PFSK-1 (cell line): ENCODE measurements at regions not wholly inside any gene's neighbourhood (a gene's known extent, or its start where the extent isn't known, plus 50 kb on each side); places are given as distances from the start of the nearest gene placed in this dataset.

Experiments used
- FOXP2 ChIP-seq: optimal IDR thresholded peaks from 2 replicates; pipeline ENCODE3; 2011; ENCODE audit warnings: borderline replicate concordance, control low read depth, inconsistent platforms; ENCODE audit not compliant: insufficient read depth; ENCODE audit errors: extremely low read length, extremely low read depth
- POLR2AphosphoS5 ChIP-seq: IDR thresholded peaks from 2 replicates; pipeline ENCODE4 v1.6.1; 2012; ENCODE audit warnings: low read depth, mild to moderate bottlenecking, control low read depth, low read length, moderate library complexity
- REST ChIP-seq, 2 experiments: IDR thresholded peaks; 2 replicates each; pipeline versions ENCODE4 v1.6.1 to v1.8.0; 2011 to 2012; ENCODE audit warnings: low read depth in 2 of 2, low read length in 2 of 2, control low read depth in 1 of 2, inconsistent platforms in 1 of 2, mild to moderate bottlenecking in 1 of 2, moderate library complexity in 1 of 2; ENCODE audit not compliant: insufficient read depth in 1 of 2
- SIN3A ChIP-seq: IDR thresholded peaks from 2 replicates; pipeline ENCODE4 v1.6.1; 2012; ENCODE audit warnings: mild to moderate bottlenecking, low read length, moderate library complexity, borderline replicate concordance; ENCODE audit not compliant: insufficient read depth
- TAF1 ChIP-seq: IDR thresholded peaks from 2 replicates; pipeline ENCODE4 v1.6.1; 2012; ENCODE audit warnings: low read length, control low read depth, borderline replicate concordance; ENCODE audit not compliant: insufficient read depth

- TF ChIP-seq REST (IDR thresholded peaks at IDR 0.05; ENCODE audit: insufficient read depth in 1 of 2, low read depth in 2 of 2, low read length in 2 of 2) (no peak), FOXP2 (no peak), TAF1 (no peak), SIN3A (no peak), POLR2AphosphoS5 (no peak)
Measured at GRCh38 chr21:27388825-27389224, 421.9 kb upstream of the ADAMTS5 start.

DNA sequence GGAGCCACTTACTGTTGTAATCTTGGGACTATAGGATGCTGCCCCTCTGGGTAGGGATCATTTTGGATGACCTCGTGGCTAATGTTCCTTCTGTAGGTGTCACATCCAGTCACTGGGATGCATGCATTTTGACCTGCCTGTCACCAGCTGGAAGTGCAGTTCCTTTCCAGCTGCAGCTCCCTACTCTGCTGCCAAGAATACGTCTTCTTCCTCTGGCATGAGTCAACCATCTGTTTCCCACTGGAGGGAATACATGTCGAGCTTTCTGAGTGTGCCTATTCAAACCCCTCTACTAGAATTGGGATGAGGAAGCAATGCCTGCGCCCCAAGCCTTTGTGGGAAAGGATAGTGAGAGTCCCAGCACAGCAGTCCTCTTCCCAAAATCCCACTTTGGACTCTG is 415.5 kb upstream of the ADAMTS5 start:
- TF ChIP-seq SIN3A, result no peak
- TF ChIP-seq TAF1, result no peak
- no peak for TF ChIP-seq POLR2AphosphoS5
- TF ChIP-seq REST (IDR thresholded peaks at IDR 0.05; ENCODE audit: insufficient read depth in 1 of 2, low read depth in 2 of 2, low read length in 2 of 2), result no peak
- TF ChIP-seq FOXP2, result no peak

- TF ChIP-seq TAF1 (no peak), SIN3A (no peak), REST (IDR thresholded peaks at IDR 0.05; ENCODE audit: insufficient read depth in 1 of 2, low read depth in 2 of 2, low read length in 2 of 2) (no peak), FOXP2 (no peak), POLR2AphosphoS5 (no peak)
Measured at GRCh38 chr21:27380303-27380702, 413.4 kb upstream of the ADAMTS5 start.

DNA sequence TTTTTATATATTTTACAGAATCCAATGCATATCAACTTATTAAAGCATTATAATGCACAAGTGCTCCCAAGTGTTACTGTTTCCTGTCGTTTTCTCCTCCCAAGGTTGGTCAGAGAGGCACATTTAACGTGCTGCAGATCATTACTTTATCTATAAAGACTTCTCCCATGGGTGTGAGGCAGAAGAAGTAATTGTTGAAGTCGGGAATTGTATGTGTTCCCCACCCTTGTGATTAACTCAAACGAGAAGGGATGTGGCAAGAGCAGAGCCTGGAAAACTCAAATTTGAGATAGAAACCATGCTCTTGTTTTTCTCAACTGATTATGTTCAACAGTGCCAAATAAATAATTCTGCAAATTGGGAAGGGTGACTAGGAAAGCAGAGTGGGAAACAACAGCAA is 412.5 kb upstream of the ADAMTS5 start:
- TF ChIP-seq FOXP2 (no peak), POLR2AphosphoS5 (no peak), SIN3A (no peak), REST (IDR thresholded peaks at IDR 0.05; ENCODE audit: insufficient read depth in 1 of 2, low read depth in 2 of 2, low read length in 2 of 2) (no peak), TAF1 (no peak)

DNA sequence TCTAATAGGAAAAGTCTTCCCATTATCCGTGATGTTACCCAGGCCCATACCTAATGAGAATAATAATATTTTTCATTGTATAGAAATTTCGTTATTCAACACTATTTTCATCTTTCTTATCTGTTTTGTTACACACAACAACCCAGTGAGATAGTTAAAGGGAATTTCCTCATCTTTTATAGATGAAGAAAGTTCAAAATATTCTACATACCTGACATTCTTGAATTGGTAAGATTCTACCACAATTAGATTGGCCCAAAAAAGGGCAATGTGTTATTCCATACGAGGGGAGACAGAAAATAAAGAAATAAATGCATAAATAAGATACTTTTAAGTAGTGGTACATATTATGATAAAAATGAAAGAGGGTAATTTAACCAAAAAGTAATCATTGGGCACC is 405.5 kb upstream of the ADAMTS5 start:
- TF ChIP-seq FOXP2 (no peak), POLR2AphosphoS5 (no peak), REST (IDR thresholded peaks at IDR 0.05; ENCODE audit: insufficient read depth in 1 of 2, low read depth in 2 of 2, low read length in 2 of 2) (no peak)
